ENCODE measurements at regions not wholly inside any gene's neighbourhood (a gene's known extent, or its start where the extent isn't known, plus 50 kb on each side); places are given as distances from the start of the nearest gene placed in this dataset.

- intact Hi-C loops (cut with DNase I), result no loop called here
Measured at GRCh38 chrX:21056622-21057021, 317.6 kb upstream of the CNKSR2 start.

GRCh38 chrX:21047034-21047455 lies 327.2 kb upstream of the CNKSR2 start:
- intact Hi-C loops (cut with DNase I), result no loop called here
- no peak for DNase-seq

More at GRCh38 chrX:21056622-21057021, 317.6 kb upstream of the CNKSR2 start:
- DNase-seq, result no peak

GRCh38 chrX:21014326-21014725 lies 359.9 kb upstream of the CNKSR2 start:
- intact Hi-C loops (cut with DNase I), result no loop called here
- no peak for DNase-seq

GRCh38 chrX:21004835-21005234 lies 369.4 kb upstream of the CNKSR2 start:
- DNase-seq, result no peak
- intact Hi-C loops (cut with DNase I), result no loop called here

GRCh38 chrX:20995829-20996228 lies 378.4 kb upstream of the CNKSR2 start:
- no peak for DNase-seq
- intact Hi-C loops (cut with DNase I), result no loop called here

- intact Hi-C loops (cut with DNase I), result no loop called here
- DNase-seq, result no peak
Measured at GRCh38 chrX:20989361-20989760, 384.9 kb upstream of the CNKSR2 start.

GRCh38 chrX:20988804-20989203 lies 385.4 kb upstream of the CNKSR2 start:
- intact Hi-C loops (cut with DNase I), result no loop called here

DNA sequence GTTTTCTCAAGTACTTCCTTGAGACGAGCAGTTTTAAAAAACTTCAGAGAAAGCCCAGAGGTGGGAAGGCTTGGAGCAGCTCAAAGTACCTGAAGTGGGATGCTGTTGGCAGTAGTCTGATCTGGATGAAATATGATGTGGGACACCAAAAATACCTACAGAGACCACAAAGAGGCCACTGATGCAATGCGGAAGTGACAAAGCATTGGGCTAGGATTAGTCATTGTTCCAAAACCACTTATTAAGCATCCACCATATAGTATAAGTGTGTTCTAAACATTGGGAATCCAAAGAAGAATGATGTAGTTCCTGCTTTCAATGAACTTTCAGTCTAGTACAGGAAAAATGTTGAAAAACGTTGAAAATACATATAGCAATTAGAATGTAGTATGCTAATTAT lies 386.1 kb upstream of the CNKSR2 start:
- DNase-seq, result no peak
- intact Hi-C loops (cut with DNase I), result no loop called here

More at GRCh38 chrX:20988804-20989203, 385.4 kb upstream of the CNKSR2 start:
- no peak for DNase-seq

DNA sequence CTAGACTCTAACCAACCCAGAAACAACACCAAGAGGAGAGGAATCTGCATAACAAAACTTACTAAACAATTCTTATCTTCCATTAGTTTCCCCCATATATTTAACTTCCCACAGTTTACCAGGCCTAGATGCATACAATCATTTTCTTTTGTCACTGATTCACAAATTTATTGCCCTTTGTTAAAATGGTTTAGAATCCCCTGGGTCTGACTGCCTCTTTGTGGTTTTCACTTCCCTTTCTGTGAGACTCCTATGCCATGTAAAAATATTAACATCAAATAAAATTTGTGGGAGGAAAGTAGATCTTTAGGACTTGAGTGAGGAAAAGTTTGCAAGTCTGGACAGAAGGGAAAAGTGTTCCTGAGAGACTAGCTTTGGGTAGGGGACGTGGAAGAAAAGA lies 393.8 kb upstream of the CNKSR2 start:
- intact Hi-C loops (cut with DNase I), result no loop called here

DNA sequence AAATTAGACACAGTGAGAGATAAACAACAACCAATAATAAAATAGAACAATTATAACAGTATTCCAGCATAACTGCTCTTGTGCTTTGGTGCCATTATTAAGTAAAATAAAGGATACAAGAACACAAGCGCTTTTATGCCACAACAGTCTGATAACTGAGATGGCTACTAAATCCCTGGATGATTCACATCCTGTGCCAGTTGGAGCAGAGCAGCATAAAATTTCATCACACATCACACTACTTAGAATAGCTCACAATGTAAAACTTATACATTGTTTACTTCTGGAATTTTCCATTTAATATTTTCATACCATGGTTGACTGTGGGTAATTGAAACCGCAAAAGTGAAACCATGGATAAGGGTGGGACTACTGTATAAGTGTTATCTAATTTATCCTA lies 399.9 kb upstream of the CNKSR2 start:
- no peak for DNase-seq
- intact Hi-C loops (cut with DNase I), result no loop called here

More for the DNA sequence above, 393.8 kb upstream of the CNKSR2 start:
- no peak for DNase-seq

- intact Hi-C loops (cut with DNase I), result no loop called here
- DNase-seq, result no peak
Measured at GRCh38 chrX:20973038-20973437, 401.2 kb upstream of the CNKSR2 start.

DNA sequence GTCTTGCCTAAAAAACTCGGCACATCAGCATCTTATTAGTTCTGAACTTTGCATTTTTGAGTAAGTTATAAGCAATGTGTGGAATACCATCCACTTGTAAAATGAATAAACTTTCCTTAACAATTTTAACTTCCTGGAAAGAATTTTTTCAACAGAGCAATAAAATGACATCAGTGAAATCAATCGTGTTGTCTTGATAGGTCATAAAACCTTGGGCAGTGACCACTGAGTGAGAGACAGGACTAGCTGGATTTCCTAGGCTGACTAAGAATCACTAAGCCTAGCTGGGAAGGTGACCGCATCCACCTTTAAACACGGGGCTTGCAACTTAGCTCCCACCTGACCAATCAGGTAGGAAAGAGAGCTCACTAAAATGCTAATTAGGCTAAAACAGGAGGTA lies 403.0 kb upstream of the CNKSR2 start:
- no peak for DNase-seq
- intact Hi-C loops (cut with DNase I), result no loop called here

- DNase-seq, result no peak
- intact Hi-C loops (cut with DNase I), result no loop called here
Measured at GRCh38 chrX:20969565-20969964, 404.7 kb upstream of the CNKSR2 start.

DNA sequence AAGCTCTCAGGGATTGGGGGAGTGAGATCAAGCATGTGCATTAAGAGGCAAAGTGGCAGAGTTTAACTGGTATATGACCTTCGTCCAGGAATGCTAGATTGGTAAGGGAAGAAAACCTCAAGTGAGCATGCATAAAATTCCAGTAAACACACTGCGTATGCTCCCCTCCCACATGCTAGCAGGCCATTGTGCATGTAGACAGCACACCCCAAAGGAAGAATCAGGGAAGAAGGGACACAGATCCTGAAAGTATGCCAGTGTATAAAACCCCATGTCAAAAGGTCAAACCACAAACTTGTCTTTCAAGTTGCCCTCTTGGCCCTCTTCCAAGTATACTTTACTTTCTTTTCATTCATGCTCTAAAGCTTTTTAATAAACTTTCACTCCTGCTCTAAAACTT lies 405.2 kb upstream of the CNKSR2 start:
- no peak for DNase-seq
- intact Hi-C loops (cut with DNase I), result no loop called here

DNA sequence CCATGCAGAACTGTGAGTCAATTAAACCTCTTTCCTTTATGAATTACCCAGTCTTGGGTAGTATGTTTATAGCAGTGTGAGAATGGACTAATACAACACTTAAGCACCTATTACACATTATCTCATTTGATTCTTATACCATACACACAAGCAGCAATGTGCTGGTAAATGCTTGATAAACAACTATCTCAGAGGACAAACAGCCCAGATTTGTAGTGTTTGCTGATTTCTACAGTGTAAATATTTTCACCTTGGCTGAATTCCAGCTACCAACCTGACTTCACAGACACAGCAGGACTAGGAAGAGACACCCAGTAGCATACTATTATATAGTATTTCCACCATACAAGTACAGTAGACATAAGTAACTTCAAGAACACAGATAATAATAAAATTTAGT lies 406.5 kb upstream of the CNKSR2 start:
- intact Hi-C loops (cut with DNase I), result no loop called here
- DNase-seq, result no peak

DNA sequence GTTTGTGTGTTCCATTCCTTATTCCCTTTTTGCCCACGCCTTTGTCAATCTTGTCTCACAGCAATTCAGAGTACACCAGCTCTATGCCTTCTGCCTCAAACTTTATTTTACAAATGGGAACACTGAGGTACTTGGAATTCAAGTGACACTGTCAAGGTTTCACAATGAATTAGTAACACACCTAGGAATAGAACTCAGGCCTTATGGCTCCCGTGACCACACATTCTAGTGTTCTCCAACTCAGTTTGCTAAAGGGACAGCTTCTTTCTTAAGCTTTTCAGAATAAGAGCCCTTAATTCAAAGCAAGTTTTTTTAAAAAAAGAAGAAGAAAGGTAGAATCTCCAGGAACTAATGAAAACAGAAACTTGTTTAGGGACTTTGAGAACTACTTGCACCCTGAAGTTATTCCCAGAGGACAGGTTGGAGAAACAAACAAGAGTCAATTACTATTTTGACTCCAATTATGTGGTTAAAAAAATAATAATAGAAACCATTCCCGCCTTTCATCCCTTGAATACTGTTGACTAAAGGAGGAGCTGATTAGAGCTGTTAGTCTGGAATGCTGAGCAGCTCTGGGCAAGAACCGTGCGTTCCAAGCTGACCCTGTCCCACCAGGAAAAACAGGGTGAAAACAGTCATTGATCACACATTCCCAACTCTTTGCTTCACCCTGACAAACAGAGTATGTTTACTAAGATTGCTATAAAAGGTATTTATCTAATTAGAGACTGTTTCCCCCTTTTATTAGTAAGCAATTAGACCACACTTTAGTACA lies 408.8 kb upstream of the CNKSR2 start:
- no peak for DNase-seq
- intact Hi-C loops (cut with DNase I), result no loop called here

DNA sequence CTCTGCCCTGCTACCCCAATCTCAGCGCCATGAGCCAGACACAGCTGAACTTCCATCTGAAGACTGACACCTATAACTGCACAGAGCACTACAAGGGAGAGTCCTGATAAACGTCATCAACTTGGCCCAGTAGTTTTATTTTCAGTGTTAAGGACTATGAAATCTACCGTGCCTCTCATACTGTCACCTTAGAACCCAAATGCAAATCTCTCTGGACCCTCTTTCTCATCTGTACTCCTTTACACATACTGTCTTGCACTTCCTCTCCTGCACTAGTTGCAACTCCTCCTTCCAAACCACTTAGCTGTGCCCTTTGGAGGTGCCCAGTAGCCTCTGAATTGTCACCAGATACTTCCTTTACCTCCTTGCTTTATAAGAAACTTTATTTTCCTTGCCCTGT lies 420.2 kb upstream of the CNKSR2 start:
- intact Hi-C loops (cut with DNase I), result no loop called here
- no peak for DNase-seq

GRCh38 chrX:20952180-20952579 lies 422.0 kb upstream of the CNKSR2 start:
- DNase-seq, result no peak
- intact Hi-C loops (cut with DNase I), result no loop called here

GRCh38 chrX:20951016-20951810 lies 423.0 kb upstream of the CNKSR2 start:
- DNase-seq, result no peak

GRCh38 chrX:20947411-20947912 lies 426.8 kb upstream of the CNKSR2 start:
- intact Hi-C loops (cut with DNase I), result no loop called here
- DNase-seq, result no peak

More at GRCh38 chrX:20951016-20951810, 423.0 kb upstream of the CNKSR2 start:
- intact Hi-C loops (cut with DNase I), result no loop called here

DNA sequence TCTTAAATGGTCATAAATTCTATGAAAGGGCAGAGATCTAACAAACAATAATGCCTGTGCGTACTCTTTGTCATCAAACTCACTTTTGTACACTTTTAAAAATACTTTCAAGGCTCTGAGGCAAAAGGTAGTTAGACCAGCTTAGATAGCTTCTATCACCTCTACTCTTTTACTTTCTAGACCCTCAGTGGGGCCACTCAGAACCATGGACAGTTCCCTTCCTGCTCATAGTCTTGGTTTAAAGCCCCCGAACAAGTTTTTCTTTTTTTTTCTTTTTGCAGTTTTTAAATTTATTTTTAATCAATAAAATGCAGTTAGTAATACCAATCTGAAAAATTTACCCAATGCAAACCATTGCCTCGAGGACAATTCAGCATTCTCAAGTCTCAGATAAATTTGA lies 460.5 kb upstream of the CNKSR2 start:
- intact Hi-C loops (cut with DNase I), result no loop called here
- no peak for DNase-seq

GRCh38 chrX:20906571-20906970 lies 467.6 kb upstream of the CNKSR2 start:
- intact Hi-C loops (cut with DNase I), result no loop called here

More at GRCh38 chrX:20906571-20906970, 467.6 kb upstream of the CNKSR2 start:
- no peak for DNase-seq

Measured in posterior cingulate gyrus (tissue), 11 donors.